GM12865 (cell line): ENCODE measurements at regions not wholly inside any gene's neighbourhood (a gene's known extent, or its start where the extent isn't known, plus 50 kb on each side); places are given as distances from the start of the nearest gene placed in this dataset.

Experiments
- DNase-seq: peaks from one replicate; pipeline ENCODE4 v3.0.0; 2010; ENCODE audit warnings: low read depth
- H3K4me3 ChIP-seq: 2 replicates; pipeline ENCODE4 v1.5.1; 2011; ENCODE audit warnings: mild to moderate bottlenecking, low read depth, low read length, control low read depth
- TF ChIP-seq, protein P1 (sequence below): IDR thresholded peaks from 2 replicates; pipeline ENCODE4 v1.5.1; 2011; ENCODE audit warnings: low read length, control low read depth, low read depth, inconsistent platforms; ENCODE audit not compliant: insufficient read depth; ENCODE audit errors: missing control alignments

DNA sequence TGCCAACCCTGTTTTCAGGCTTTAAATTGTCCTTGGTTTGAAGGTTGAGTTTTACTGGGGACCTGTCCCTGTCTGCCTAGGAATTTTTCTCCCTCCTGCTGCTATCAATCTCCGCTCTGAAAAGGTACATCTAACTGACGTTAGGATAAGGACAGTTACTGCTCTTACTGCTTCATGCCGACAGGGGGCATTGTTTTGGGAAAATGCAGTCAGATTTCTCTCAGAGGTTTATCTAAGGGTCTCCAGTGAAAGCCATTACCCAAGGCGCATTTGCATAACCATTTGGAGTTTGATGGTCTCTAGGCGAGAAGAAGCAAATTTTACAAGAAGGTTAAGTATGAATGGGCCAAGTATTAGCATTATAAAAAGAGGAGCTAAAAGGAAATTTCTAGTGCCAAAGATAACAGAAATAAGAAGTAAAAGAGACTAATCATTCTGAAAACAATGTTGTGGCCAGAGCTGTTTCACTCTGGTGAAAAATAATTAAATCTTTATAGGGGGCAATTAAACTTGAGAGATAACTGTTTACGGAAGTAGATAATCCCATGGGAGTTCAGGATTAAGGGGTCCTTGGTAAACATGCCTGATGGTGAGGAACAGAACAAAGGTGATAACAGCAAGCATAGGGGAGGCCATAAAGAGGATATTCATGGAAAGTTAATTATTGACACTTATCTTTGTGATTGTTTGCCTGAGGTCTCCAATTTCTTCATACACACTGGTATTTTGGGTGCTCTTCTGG lies 605.0 kb downstream of the MTRR start:
- no peak for DNase-seq
- TF ChIP-seq, protein P1, sequence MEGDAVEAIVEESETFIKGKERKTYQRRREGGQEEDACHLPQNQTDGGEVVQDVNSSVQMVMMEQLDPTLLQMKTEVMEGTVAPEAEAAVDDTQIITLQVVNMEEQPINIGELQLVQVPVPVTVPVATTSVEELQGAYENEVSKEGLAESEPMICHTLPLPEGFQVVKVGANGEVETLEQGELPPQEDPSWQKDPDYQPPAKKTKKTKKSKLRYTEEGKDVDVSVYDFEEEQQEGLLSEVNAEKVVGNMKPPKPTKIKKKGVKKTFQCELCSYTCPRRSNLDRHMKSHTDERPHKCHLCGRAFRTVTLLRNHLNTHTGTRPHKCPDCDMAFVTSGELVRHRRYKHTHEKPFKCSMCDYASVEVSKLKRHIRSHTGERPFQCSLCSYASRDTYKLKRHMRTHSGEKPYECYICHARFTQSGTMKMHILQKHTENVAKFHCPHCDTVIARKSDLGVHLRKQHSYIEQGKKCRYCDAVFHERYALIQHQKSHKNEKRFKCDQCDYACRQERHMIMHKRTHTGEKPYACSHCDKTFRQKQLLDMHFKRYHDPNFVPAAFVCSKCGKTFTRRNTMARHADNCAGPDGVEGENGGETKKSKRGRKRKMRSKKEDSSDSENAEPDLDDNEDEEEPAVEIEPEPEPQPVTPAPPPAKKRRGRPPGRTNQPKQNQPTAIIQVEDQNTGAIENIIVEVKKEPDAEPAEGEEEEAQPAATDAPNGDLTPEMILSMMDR = no peak
- H3K4me3 ChIP-seq = no peak overlapping the region

DNA sequence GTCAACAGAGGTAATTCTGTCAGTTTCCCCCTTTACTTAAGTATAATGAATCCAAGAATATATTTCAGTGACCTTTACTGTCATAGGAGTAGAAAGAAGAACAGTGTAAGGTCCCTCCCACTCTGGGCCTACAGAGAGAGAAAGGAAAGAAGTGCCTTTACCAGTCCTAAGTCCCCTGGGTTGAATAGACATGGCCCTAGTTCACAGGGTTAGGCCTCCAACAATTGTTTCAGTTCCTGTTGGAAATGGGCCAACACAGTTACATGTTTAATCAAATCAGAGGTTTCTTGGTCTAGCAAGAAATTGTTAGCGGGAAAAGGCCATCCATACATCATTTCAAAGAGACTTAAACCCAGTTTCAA lies 605.6 kb downstream of the MTRR start:
- TF ChIP-seq, protein P1 = no peak
- DNase-seq = no peak
- no peak overlapping the region for H3K4me3 ChIP-seq

DNA sequence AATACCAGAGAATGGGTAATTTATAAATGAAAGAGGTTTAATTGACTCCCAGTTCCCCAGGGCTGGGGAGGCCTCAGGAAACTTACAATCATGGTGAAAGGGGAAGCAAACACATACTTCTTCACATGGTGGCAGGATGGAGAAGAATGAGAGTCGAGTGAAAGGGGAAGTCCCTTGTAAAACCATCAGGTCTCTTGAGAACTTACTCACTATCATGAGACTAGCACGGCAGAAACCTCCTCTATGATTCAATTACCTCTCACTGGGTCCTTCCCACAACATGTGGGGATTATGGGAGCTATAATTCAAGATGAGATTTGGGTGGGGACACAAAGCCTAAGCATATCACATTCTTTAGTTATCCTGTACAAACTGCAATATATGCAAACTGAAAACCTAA lies 609.4 kb downstream of the MTRR start:
- DNase-seq = no peak
- TF ChIP-seq, protein P1 = no peak
- no peak overlapping the region for H3K4me3 ChIP-seq

DNA sequence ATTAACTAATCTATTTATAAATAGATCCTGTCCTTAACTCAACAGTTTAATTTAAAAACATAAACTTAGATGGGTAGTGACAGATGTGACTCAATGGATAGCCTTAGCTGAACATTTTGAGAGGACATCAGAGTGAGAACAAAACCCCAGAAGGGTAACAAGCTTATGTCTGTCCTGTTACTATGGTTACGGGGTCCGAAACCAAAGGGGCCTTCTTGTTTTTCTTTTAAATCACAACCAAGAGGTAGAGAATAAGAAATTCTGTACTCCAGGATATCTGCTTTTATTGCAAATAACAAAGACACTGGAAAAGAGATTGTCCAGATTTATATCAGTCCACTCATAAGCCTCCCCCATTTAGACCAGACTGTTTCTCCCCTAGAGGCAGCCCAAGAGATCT lies 612.1 kb downstream of the MTRR start:
- H3K4me3 ChIP-seq = no peak overlapping the region
- DNase-seq = no peak
- TF ChIP-seq, protein P1 = no peak

DNA sequence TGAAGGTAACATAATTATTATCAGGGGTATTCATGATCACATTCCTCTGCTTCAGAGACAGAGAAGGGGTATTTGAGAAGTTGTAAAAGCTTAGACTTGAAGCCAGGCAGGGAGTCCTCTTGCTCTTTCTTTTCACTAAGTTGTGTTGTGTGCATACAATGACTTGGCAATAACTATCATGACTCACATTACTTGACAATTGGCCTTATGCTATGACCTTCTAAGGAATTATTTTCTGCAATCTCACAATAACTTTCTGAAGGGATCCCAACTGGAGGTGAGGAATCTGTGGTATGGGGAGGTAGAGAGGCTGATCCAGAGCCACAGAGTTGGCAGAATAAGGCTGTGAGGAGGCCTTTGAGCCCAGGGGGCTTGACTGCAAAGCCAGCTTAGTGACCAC lies 622.3 kb downstream of the MTRR start:
- DNase-seq = no peak
- TF ChIP-seq, protein P1 = no peak
- no peak overlapping the region for H3K4me3 ChIP-seq

DNA sequence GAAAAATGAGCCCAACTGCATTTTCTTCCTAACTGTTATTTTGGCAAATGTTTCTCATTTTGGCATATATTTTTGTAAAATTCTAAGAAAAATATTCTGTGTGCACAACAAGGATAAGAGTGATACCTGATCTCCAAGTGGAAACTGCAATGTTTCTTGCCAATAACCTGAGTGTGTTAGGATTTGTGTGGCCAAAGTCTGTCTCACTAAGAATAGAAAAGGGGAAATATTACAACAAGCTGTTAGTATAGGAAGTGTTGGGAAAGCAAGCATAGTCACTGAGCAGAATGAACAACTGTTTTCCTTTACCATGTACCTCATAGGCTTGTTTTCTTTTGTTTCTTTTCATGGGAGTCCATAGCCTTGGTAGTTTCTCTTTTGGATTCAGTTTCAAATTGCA lies 624.2 kb downstream of the MTRR start:
- DNase-seq = no peak
- TF ChIP-seq, protein P1 = no peak
- no peak overlapping the region for H3K4me3 ChIP-seq

DNA sequence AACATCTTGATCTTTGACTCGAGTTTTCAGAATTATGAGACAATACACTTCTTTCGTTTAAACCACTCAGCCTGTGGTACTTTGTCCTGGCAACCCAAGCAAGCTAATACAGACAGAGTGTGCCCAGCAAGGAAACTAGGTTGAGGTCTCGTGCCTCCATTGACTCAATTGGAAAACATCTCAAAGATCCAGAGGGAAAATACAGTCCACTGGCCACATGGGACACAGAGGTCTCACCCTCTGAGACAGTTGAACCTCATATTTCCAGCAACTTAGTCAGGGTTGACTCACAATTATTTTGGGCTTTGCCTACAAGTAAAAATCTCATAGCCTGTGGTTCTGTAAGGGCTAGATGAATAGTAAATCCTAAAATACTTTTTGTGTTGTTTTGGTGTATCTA lies 631.5 kb downstream of the MTRR start:
- no peak overlapping the region for H3K4me3 ChIP-seq
- DNase-seq = no peak
- TF ChIP-seq, protein P1 = no peak
